Omental fat pad (tissue), 3 donors: ENCODE measurements at regions not wholly inside any gene's neighbourhood (a gene's known extent, or its start where the extent isn't known, plus 50 kb on each side); places are given as distances from the start of the nearest gene placed in this dataset.

Experiments
- ATAC-seq: fragments of 150-250 bp; one replicate; pipeline ENCODE4 v1.9.1; 2016; ENCODE audit warnings: mild to moderate bottlenecking, moderate library complexity; ENCODE audit not compliant: low FRiP score
- DNase-seq: peaks from one replicate; pipeline ENCODE4 v3.0.0-alpha.2; 2019; ENCODE audit warnings: low spot score
- CTCF ChIP-seq, 3 donors: fragments of 450-650 bp; IDR thresholded peaks; one replicate each; pipeline ENCODE4 v1.5.1; 2016 to 2017; ENCODE audit warnings: antibody characterized with exemption in 3 of 3, mild to moderate bottlenecking in 3 of 3, moderate library complexity in 2 of 3

- no peak for TF ChIP-seq CTCF (IDR thresholded peaks at IDR 0.05)
- no peak for ATAC-seq
Observed at GRCh38 chr10:124332426-124332825, 86.3 kb downstream of the OAT start.

GRCh38 chr10:124329941-124330340, 88.8 kb downstream of the OAT start:
- ATAC-seq (no peak), DNase-seq (no peak)
- no peak for TF ChIP-seq CTCF (IDR thresholded peaks at IDR 0.05)

More at GRCh38 chr10:124332426-124332825, 86.3 kb downstream of the OAT start:
- DNase-seq, result no peak

GRCh38 chr10:124329362-124329761, 89.4 kb downstream of the OAT start:
- ATAC-seq, result no peak
- no peak for DNase-seq
- TF ChIP-seq CTCF (IDR thresholded peaks at IDR 0.05), result no peak

GRCh38 chr10:124328477-124329220, 90.1 kb downstream of the OAT start:
- TF ChIP-seq CTCF (IDR thresholded peaks at IDR 0.05), result no peak
- DNase-seq (no peak), ATAC-seq (no peak)

GRCh38 chr10:124325998-124326636, 92.6 kb downstream of the OAT start:
- ATAC-seq (no peak), DNase-seq (no peak)
- TF ChIP-seq CTCF (IDR thresholded peaks at IDR 0.05), result no peak

GRCh38 chr10:124325633-124325914, 93.1 kb downstream of the OAT start:
- no peak for TF ChIP-seq CTCF (IDR thresholded peaks at IDR 0.05)
- DNase-seq (no peak), ATAC-seq (no peak)
